ENCODE measurements at regions not wholly inside any gene's neighbourhood (a gene's known extent, or its start where the extent isn't known, plus 50 kb on each side); places are given as distances from the start of the nearest gene placed in this dataset.

- H3K27me3 ChIP-seq (ENCODE audit: insufficient read depth, low read length, poor library complexity, severe bottlenecking): no peaks in the 10 kb centered on the region
- TF ChIP-seq, protein P1, sequence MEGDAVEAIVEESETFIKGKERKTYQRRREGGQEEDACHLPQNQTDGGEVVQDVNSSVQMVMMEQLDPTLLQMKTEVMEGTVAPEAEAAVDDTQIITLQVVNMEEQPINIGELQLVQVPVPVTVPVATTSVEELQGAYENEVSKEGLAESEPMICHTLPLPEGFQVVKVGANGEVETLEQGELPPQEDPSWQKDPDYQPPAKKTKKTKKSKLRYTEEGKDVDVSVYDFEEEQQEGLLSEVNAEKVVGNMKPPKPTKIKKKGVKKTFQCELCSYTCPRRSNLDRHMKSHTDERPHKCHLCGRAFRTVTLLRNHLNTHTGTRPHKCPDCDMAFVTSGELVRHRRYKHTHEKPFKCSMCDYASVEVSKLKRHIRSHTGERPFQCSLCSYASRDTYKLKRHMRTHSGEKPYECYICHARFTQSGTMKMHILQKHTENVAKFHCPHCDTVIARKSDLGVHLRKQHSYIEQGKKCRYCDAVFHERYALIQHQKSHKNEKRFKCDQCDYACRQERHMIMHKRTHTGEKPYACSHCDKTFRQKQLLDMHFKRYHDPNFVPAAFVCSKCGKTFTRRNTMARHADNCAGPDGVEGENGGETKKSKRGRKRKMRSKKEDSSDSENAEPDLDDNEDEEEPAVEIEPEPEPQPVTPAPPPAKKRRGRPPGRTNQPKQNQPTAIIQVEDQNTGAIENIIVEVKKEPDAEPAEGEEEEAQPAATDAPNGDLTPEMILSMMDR (conservative IDR thresholded peaks at IDR 0.05; ENCODE audit: low read length): no peak
- no peak for TF ChIP-seq EZH2phosphoT487 (IDR thresholded peaks at IDR 0.05; ENCODE audit: borderline replicate concordance)
- H3K9me3 ChIP-seq (ENCODE audit: insufficient read depth, low read depth, low read length): no peaks in the 10 kb centered on the region
These were observed 248.7 kb downstream of the RBFOX3 start for GRCh38 chr17:79361873-79362771.

GRCh38 chr17:79361221-79361734 is 249.6 kb downstream of the RBFOX3 start:
- Histone ChIP-seq H3K36me3 (ENCODE audit: insufficient read depth, low read length) (no peaks in the 10 kb centered on the region), H3K79me2 (ENCODE audit: insufficient read depth, low read length) (no peaks in the 10 kb centered on the region), H3F3A (ENCODE audit: low read depth) (no peaks in the 10 kb centered on the region), H3K9ac (ENCODE audit: low read depth, low read length, poor library complexity, severe bottlenecking) (no peak overlapping the region), H3K4me1 (ENCODE audit: insufficient read depth, low read length, poor library complexity, severe bottlenecking) (no peaks in the 10 kb centered on the region), H3K27me3 (ENCODE audit: insufficient read depth, low read length, poor library complexity, severe bottlenecking) (no peaks in the 10 kb centered on the region), H3K4me2 (ENCODE audit: low read depth, low read length, poor library complexity, severe bottlenecking) (no peak overlapping the region), H4K20me1 (ENCODE audit: insufficient read depth, low read length, poor library complexity, severe bottlenecking) (no peaks in the 10 kb centered on the region), H2AFZ (ENCODE audit: low read length) (no peak overlapping the region), H3K4me3 (ENCODE audit: low read length, poor library complexity, severe bottlenecking) (no peak overlapping the region), H3K9me2 (replicated peaks; ENCODE audit: low read depth, low read length) (no peaks in the 10 kb centered on the region), H3K9me3 (ENCODE audit: insufficient read depth, low read depth, low read length) (no peaks in the 10 kb centered on the region)
- no peak for TF ChIP-seq EZH2phosphoT487 (IDR thresholded peaks at IDR 0.05; ENCODE audit: borderline replicate concordance)
- TF ChIP-seq, protein P1 (conservative IDR thresholded peaks at IDR 0.05; ENCODE audit: low read length): no peak

More at GRCh38 chr17:79361873-79362771, 248.7 kb downstream of the RBFOX3 start:
- no peaks in the 10 kb centered on the region for H4K20me1 ChIP-seq (ENCODE audit: insufficient read depth, low read length, poor library complexity, severe bottlenecking)
- H3K79me2 ChIP-seq (ENCODE audit: insufficient read depth, low read length): no peaks in the 10 kb centered on the region
- no peaks in the 10 kb centered on the region for H3K9me2 ChIP-seq (replicated peaks; ENCODE audit: low read depth, low read length)
- H3K36me3 ChIP-seq (ENCODE audit: insufficient read depth, low read length): no peaks in the 10 kb centered on the region
- no peak overlapping the region for H3K9ac ChIP-seq (ENCODE audit: low read depth, low read length, poor library complexity, severe bottlenecking)
- H3K4me1 ChIP-seq (ENCODE audit: insufficient read depth, low read length, poor library complexity, severe bottlenecking): no peaks in the 10 kb centered on the region
- no peak overlapping the region for H2AFZ ChIP-seq (ENCODE audit: low read length)
- no peak overlapping the region for H3K4me2 ChIP-seq (ENCODE audit: low read depth, low read length, poor library complexity, severe bottlenecking)
- H3K4me3 ChIP-seq (ENCODE audit: low read length, poor library complexity, severe bottlenecking): no peak overlapping the region
- H3F3A ChIP-seq (ENCODE audit: low read depth): no peaks in the 10 kb centered on the region

DNA sequence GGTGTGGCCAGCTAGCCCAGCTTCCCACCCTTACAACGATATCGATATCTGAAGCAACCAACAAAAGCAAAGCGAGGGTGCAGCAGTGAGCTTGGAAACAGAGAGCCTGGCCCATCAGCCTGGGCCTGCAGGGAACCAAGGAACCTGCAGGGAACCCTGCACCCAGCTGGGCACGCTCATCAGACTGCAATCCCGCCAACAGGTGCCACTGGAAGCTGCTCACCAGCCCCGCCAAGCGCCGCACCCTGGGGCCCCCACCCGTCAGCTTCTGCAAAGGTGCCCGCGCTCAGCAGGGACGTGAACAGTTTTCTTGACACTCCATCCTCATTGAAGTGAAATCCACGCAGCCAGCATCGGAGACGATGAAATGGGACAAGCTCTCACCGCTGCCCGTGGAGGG is 250.7 kb downstream of the RBFOX3 start:
- no peaks in the 10 kb centered on the region for H3F3A ChIP-seq (ENCODE audit: low read depth)
- no peak overlapping the region for H2AFZ ChIP-seq (ENCODE audit: low read length)
- no peaks in the 10 kb centered on the region for H3K36me3 ChIP-seq (ENCODE audit: insufficient read depth, low read length)
- no peak overlapping the region for H3K4me3 ChIP-seq (ENCODE audit: low read length, poor library complexity, severe bottlenecking)
- H3K9me2 ChIP-seq (replicated peaks; ENCODE audit: low read depth, low read length): no peaks in the 10 kb centered on the region
- no peak overlapping the region for H3K4me2 ChIP-seq (ENCODE audit: low read depth, low read length, poor library complexity, severe bottlenecking)
- H3K79me2 ChIP-seq (ENCODE audit: insufficient read depth, low read length): no peaks in the 10 kb centered on the region
- H4K20me1 ChIP-seq (ENCODE audit: insufficient read depth, low read length, poor library complexity, severe bottlenecking): no peaks in the 10 kb centered on the region
- no peak overlapping the region for H3K9ac ChIP-seq (ENCODE audit: low read depth, low read length, poor library complexity, severe bottlenecking)
- no peaks in the 10 kb centered on the region for H3K9me3 ChIP-seq (ENCODE audit: insufficient read depth, low read depth, low read length)
- H3K4me1 ChIP-seq (ENCODE audit: insufficient read depth, low read length, poor library complexity, severe bottlenecking): no peaks in the 10 kb centered on the region
- H3K27me3 ChIP-seq (ENCODE audit: insufficient read depth, low read length, poor library complexity, severe bottlenecking): no peaks in the 10 kb centered on the region
- no peak for TF ChIP-seq EZH2phosphoT487 (IDR thresholded peaks at IDR 0.05; ENCODE audit: borderline replicate concordance)
- TF ChIP-seq, protein P1 (conservative IDR thresholded peaks at IDR 0.05; ENCODE audit: low read length): no peak
